HEK293T (cell line): ENCODE measurements at regions not wholly inside any gene's neighbourhood (a gene's known extent, or its start where the extent isn't known, plus 50 kb on each side); places are given as distances from the start of the nearest gene placed in this dataset.

Experiments used
- ARNT ChIP-seq: fragments of 450-650 bp; IDR thresholded peaks from 2 replicates; pipeline ENCODE4 v1.6.1; 2017; ENCODE audit warnings: mild to moderate bottlenecking
- BHLHE40 ChIP-seq: fragments of 450-650 bp; IDR thresholded peaks from 2 replicates; pipeline ENCODE4 v1.6.1; 2016; ENCODE audit warnings: mild to moderate bottlenecking, moderate library complexity, borderline replicate concordance
- ELF4 ChIP-seq: fragments of 450-650 bp; IDR thresholded peaks from 2 replicates; pipeline ENCODE4 v1.6.1; 2017; ENCODE audit warnings: antibody characterized with exemption
- FOXA1 ChIP-seq: fragments of 450-650 bp; IDR thresholded peaks from 2 replicates; pipeline ENCODE4 v1.6.1; 2016; ENCODE audit warnings: mild to moderate bottlenecking
- FOXK2 ChIP-seq: fragments of 450-650 bp; IDR thresholded peaks from 2 replicates; pipeline ENCODE4 v1.6.1; 2016; ENCODE audit warnings: mild to moderate bottlenecking
- FOXM1 ChIP-seq: fragments of 450-650 bp; IDR thresholded peaks from 2 replicates; pipeline ENCODE4 v1.6.1; 2017; ENCODE audit warnings: mild to moderate bottlenecking, borderline replicate concordance
- HDGF ChIP-seq: fragments of 450-650 bp; IDR thresholded peaks from 2 replicates; pipeline ENCODE4 v1.6.1; 2017; ENCODE audit warnings: antibody characterized with exemption, borderline replicate concordance
- L3MBTL2 ChIP-seq: fragments of 450-650 bp; conservative IDR thresholded peaks from 2 replicates; pipeline ENCODE4 v1.6.1; 2016; ENCODE audit warnings: mild to moderate bottlenecking
- NFRKB ChIP-seq: fragments of 450-650 bp; IDR thresholded peaks from 2 replicates; pipeline ENCODE4 v1.6.1; 2016; ENCODE audit warnings: mild to moderate bottlenecking, moderate library complexity
- SP1 ChIP-seq: fragments of 450-650 bp; IDR thresholded peaks from 2 replicates; pipeline ENCODE4 v1.6.1; 2017
- SUZ12 ChIP-seq: fragments of 450-650 bp; IDR thresholded peaks from 2 replicates; pipeline ENCODE4 v1.6.1; 2016; ENCODE audit warnings: mild to moderate bottlenecking
- TARDBP ChIP-seq: fragments of 450-650 bp; IDR thresholded peaks from 2 replicates; pipeline ENCODE4 v1.6.1; 2016

GRCh38 chr11:32233276-32233675, 142.4 kb downstream of the RCN1 start:
- no peak for TF ChIP-seq L3MBTL2
- TF ChIP-seq NFRKB: no peak
- TF ChIP-seq SP1: no peak
- no peak for TF ChIP-seq TARDBP
- TF ChIP-seq FOXA1: no peak
- TF ChIP-seq ARNT: no peak
- no peak for TF ChIP-seq FOXK2
- TF ChIP-seq SUZ12: no peak
- TF ChIP-seq HDGF: no peak
- TF ChIP-seq BHLHE40: no peak
- TF ChIP-seq FOXM1: no peak
- TF ChIP-seq ELF4: no peak
